Calu3 (cell line): ENCODE measurements at regions not wholly inside any gene's neighbourhood (a gene's known extent, or its start where the extent isn't known, plus 50 kb on each side); places are given as distances from the start of the nearest gene placed in this dataset.
"Not testable (repeated sequence)": the region's sequence is repeated elsewhere in the genome, so short reads cannot be mapped to it uniquely, and the experiment has no call there.

Experiments
- BruUV-seq: library from RNA; stranded (reverse); fragments of 400-500 nt; replicated peaks from 2 replicates; lab custom pipeline; 2021; lab: Mats Ljungman, UMichigan
- CTCF ChIA-PET: fragments of 300-600 bp; sonication (Branson Sonifier 250); formaldehyde crosslinking; loops from one replicate; lab custom pipeline; 2022; ENCODE audit warnings: antibody characterized with exemption; lab: Charles Lee
- DNase-seq: peaks from one replicate; pipeline ENCODE4 v3.0.0; 2022
- H3K27ac Mint-ChIP-seq: one replicate; pipeline ENCODE4 v1.8.0; 2022; ENCODE audit warnings: mixed read lengths; ENCODE audit not compliant: unreplicated experiment
- H3K27me3 Mint-ChIP-seq: one replicate; pipeline ENCODE4 v1.8.0; 2022; ENCODE audit warnings: mixed read lengths; ENCODE audit not compliant: unreplicated experiment
- H3K36me3 Mint-ChIP-seq: one replicate; pipeline ENCODE4 v1.8.0; 2022; ENCODE audit warnings: mild to moderate bottlenecking, moderate library complexity, mixed read lengths; ENCODE audit not compliant: insufficient read depth, unreplicated experiment
- H3K4me1 Mint-ChIP-seq: one replicate; pipeline ENCODE4 v1.8.0; 2022; ENCODE audit warnings: mild to moderate bottlenecking, low read depth, mixed read lengths; ENCODE audit not compliant: unreplicated experiment
- H3K4me3 Mint-ChIP-seq: one replicate; pipeline ENCODE4 v1.8.0; 2022; ENCODE audit warnings: mild to moderate bottlenecking, low read depth, moderate library complexity, mixed read lengths; ENCODE audit not compliant: unreplicated experiment
- H3K9me3 Mint-ChIP-seq: one replicate; pipeline ENCODE4 v1.8.0; 2022; ENCODE audit warnings: low read depth, mixed read lengths; ENCODE audit not compliant: unreplicated experiment
- intact Hi-C: fragments of 100-400 bp; cut with micrococcal nuclease; formaldehyde crosslinking; loops from one replicate; pipeline ENCODE4 v1.10.0; 2022; ENCODE audit not compliant: unreplicated experiment
- TF ChIP-seq, protein P1 (sequence below): fragments of 200-600 bp; IDR thresholded peaks from one replicate; pipeline ENCODE4 v1.8.0; 2022; ENCODE audit warnings: antibody characterized with exemption; ENCODE audit not compliant: unreplicated experiment

GRCh38 chr1:187996780-187997179 is 1168.0 kb downstream of the PLA2G4A start:
- no peaks in the 10 kb centered on the region for H3K4me1 Mint-ChIP-seq
- H3K36me3 Mint-ChIP-seq, result no peaks in the 10 kb centered on the region
- no peak for DNase-seq
- H3K27me3 Mint-ChIP-seq, result no peaks in the 10 kb centered on the region
- no TSS peak for BruUV-seq
- TF ChIP-seq, protein P1, sequence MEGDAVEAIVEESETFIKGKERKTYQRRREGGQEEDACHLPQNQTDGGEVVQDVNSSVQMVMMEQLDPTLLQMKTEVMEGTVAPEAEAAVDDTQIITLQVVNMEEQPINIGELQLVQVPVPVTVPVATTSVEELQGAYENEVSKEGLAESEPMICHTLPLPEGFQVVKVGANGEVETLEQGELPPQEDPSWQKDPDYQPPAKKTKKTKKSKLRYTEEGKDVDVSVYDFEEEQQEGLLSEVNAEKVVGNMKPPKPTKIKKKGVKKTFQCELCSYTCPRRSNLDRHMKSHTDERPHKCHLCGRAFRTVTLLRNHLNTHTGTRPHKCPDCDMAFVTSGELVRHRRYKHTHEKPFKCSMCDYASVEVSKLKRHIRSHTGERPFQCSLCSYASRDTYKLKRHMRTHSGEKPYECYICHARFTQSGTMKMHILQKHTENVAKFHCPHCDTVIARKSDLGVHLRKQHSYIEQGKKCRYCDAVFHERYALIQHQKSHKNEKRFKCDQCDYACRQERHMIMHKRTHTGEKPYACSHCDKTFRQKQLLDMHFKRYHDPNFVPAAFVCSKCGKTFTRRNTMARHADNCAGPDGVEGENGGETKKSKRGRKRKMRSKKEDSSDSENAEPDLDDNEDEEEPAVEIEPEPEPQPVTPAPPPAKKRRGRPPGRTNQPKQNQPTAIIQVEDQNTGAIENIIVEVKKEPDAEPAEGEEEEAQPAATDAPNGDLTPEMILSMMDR, result no peak
- intact Hi-C loops, result no loop called here
- no peaks in the 10 kb centered on the region for H3K9me3 Mint-ChIP-seq
- no peak overlapping the region for H3K4me3 Mint-ChIP-seq
- CTCF ChIA-PET, result interaction anchor here (0.6 kb wide), 1 partner anchor 1953 kb away, joined by 4 read pairs; no protein-coding TSS in a partner anchor
- no peak overlapping the region for H3K27ac Mint-ChIP-seq

DNA sequence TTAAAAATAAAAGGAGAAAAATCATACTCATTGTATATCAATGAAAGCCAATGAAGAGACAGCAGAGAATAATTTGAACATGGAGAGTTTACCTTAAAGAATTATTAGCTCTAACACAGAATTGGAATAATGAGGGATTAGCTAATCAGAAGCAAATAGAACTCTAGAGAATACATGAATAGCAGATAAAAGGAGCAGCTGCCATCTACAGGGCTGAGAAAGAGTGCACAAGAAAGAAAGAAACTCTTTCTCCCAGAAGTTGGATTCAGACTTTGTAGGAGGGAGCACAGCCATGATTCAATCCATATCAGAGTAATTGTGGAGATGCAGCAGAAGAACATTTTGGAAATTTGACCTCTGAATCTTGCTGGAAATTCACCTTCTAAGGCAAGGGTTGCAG is 1171.2 kb downstream of the PLA2G4A start:
- TF ChIP-seq, protein P1, result no peak
- Mint-ChIP-seq H3K4me1 (no peaks in the 10 kb centered on the region), H3K9me3 (peaks cover 9% of the 10 kb centered on the region), H3K27ac (no peak overlapping the region), H3K4me3 (no peak overlapping the region), H3K36me3 (no peaks in the 10 kb centered on the region), H3K27me3 (no peaks in the 10 kb centered on the region)
- DNase-seq, result no peak
- CTCF ChIA-PET, result interaction anchor here (1.2 kb wide), 1 partner anchor 20 kb away, joined by 3 read pairs; no protein-coding TSS in a partner anchor
- BruUV-seq, result no TSS peak
- intact Hi-C loops, result loop anchor here (10.0 kb wide), 1 partner anchor 215 kb away; no protein-coding TSS in a partner anchor

DNA sequence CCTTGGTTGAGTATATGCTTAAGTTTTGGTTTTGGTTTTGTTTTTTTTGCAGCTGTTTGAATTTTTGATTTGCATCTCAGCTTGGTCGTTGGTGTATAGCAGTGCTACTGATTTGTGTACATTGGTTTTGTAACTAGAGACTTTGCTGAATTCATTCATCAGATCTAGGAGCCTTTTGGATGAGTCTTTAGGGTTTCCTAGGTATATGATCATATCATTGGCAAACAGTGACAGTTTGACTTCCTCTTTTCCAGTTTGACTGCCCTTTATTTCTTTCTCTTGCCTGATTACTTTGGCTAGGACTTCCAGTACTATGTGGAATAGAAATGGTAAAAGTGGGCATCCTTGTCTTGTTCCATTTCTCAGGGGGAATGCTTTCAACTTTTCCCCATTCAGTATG is 1174.9 kb downstream of the PLA2G4A start:
- intact Hi-C loops, result loop anchor here (10.0 kb wide), 1 partner anchor 211 kb away; no protein-coding TSS in a partner anchor

DNA sequence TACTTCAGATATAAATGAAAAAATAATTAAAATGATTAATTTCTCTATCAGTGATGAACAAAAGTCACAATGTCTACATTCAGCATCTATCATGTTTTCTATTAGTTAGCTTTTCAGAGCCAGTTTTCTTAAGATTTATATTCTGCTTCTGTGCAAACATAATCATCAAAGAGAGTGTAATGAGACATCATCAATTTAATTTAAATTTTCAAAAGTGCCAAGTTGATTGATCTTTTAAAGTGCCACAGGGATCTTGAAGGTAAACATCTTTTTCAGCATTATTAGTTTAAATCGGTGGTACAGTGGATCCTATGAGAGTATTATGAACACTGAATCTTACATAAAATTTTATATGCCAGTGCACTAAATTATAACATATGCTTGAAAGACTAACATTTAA is 1176.1 kb downstream of the PLA2G4A start:
- Mint-ChIP-seq H3K27me3 (no peaks in the 10 kb centered on the region), H3K9me3 (peaks cover 9% of the 10 kb centered on the region), H3K27ac (no peak overlapping the region), H3K36me3 (no peaks in the 10 kb centered on the region), H3K4me1 (peaks cover 8% of the 10 kb centered on the region), H3K4me3 (no peak overlapping the region)
- no peak for DNase-seq
- TF ChIP-seq, protein P1, result no peak
- BruUV-seq, result no TSS peak
- CTCF ChIA-PET, result no interaction called here
- intact Hi-C loops, result loop anchor here (10.0 kb wide), 1 partner anchor 210 kb away; no protein-coding TSS in a partner anchor

More for the DNA sequence above, 1174.9 kb downstream of the PLA2G4A start:
- DNase-seq, H3K36me3 Mint-ChIP-seq, H3K27ac Mint-ChIP-seq, H3K4me3 Mint-ChIP-seq, H3K9me3 Mint-ChIP-seq, H3K27me3 Mint-ChIP-seq, CTCF ChIA-PET, BruUV-seq, H3K4me1 Mint-ChIP-seq: not testable (repeated sequence)

DNA sequence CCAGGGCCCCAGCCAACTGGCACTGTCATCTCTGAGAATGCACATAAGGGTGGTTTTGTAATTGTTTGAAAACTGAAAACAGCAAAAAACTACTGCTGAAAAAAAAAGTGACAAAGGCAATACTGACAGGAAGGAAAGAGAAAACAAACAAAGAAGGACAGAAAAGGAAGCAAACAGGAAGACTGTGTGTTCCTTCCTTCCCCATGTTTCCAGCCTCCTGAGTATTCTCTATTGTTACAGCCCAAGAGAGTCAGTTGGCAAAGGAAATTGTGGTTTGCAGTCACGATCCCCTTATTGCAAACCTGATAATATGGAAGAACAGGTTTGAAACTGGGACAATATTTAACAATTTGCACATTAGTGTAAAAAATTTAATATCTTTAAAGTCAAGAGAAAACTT is 1177.6 kb downstream of the PLA2G4A start:
- no TSS peak for BruUV-seq
- peaks cover 8% of the 10 kb centered on the region for H3K4me1 Mint-ChIP-seq
- H3K36me3 Mint-ChIP-seq, result no peaks in the 10 kb centered on the region
- DNase-seq, result no peak
- TF ChIP-seq, protein P1, result no peak
- CTCF ChIA-PET, result no interaction called here
- H3K4me3 Mint-ChIP-seq, result no peak overlapping the region
- peaks cover 9% of the 10 kb centered on the region for H3K9me3 Mint-ChIP-seq
- no peaks in the 10 kb centered on the region for H3K27me3 Mint-ChIP-seq
- H3K27ac Mint-ChIP-seq, result no peak overlapping the region
- intact Hi-C loops, result loop anchor here (10.0 kb wide), 1 partner anchor 208 kb away; no protein-coding TSS in a partner anchor

DNA sequence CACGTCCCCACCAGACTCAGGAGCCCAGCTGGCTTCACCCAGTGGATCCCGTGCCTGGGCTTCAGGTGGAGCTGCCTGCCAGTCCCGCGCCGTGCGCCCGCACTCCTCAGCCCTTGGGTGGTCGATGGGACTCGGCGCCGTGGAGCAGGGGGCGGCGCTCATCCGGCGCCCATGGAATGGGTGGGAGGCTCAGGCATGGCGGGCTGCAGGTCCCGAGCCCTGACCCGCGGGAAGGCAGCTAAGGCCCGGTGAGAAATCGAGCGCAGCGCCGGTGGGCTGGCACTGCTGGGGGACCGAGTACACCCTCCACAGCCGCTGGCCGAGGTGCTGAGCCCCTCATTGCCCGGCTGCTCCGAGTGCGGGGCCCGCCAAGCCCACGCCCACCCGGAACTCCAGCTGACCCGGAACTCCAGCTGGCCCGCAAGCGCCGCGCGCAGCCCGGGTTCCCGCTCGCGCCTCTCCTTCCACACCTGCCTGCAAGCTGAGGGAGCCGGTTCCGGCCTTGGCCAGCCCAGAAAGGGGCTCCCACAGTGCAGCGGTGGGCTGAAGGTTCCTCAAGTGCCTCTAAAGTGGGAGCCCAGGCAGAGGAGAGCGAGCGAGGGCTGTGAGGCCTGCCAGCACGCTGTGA is 1184.6 kb downstream of the PLA2G4A start:
- BruUV-seq, H3K4me1 Mint-ChIP-seq, intact Hi-C loops, H3K27ac Mint-ChIP-seq, H3K4me3 Mint-ChIP-seq, H3K9me3 Mint-ChIP-seq, H3K36me3 Mint-ChIP-seq, DNase-seq, CTCF ChIA-PET, H3K27me3 Mint-ChIP-seq: not testable (repeated sequence)
